ENCODE measurements at regions not wholly inside any gene's neighbourhood (a gene's known extent, or its start where the extent isn't known, plus 50 kb on each side); places are given as distances from the start of the nearest gene placed in this dataset.

DNA sequence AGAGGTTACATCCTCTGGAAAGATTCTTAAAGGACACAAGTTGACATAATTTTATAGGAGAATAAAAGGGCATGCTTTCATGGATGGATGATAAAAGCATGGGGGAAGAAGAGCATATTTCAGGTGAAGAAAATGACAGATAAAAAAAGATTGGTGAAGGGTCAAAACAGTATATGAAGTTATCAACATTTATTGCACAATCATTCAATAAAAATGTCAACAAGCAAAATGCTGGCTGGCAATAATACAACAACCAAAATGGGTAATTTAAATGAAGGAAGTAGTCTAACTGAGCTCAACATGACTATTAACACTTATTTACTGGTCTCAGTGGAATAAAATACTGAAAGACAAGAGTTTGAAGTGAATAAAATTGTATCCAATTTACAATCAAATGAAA is 696.7 kb downstream of the SQOR start:
- no peak for TF ChIP-seq FOSL1 (IDR thresholded peaks at IDR 0.05; ENCODE audit: low read depth)
- TF ChIP-seq RAD21 (IDR thresholded peaks at IDR 0.05; ENCODE audit: low read depth), result no peak
- TF ChIP-seq CBX3 (IDR thresholded peaks at IDR 0.05; ENCODE audit: low read depth), result no peak
- TF ChIP-seq, protein P1, sequence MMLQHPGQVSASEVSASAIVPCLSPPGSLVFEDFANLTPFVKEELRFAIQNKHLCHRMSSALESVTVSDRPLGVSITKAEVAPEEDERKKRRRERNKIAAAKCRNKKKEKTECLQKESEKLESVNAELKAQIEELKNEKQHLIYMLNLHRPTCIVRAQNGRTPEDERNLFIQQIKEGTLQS (IDR thresholded peaks at IDR 0.05), result no peak
- no peak for TF ChIP-seq EZH2phosphoT487 (IDR thresholded peaks at IDR 0.05; ENCODE audit: borderline replicate concordance)
- TF ChIP-seq EGR1 (IDR thresholded peaks at IDR 0.05; ENCODE audit: low read depth), result no peak
- TF ChIP-seq SRF (IDR thresholded peaks at IDR 0.05; ENCODE audit: low read depth), result no peak
- TF ChIP-seq YY1 (IDR thresholded peaks at IDR 0.05; ENCODE audit: extremely low read depth, insufficient replicate concordance, low read depth, low read length), result no peak
- TF ChIP-seq, protein P2, sequence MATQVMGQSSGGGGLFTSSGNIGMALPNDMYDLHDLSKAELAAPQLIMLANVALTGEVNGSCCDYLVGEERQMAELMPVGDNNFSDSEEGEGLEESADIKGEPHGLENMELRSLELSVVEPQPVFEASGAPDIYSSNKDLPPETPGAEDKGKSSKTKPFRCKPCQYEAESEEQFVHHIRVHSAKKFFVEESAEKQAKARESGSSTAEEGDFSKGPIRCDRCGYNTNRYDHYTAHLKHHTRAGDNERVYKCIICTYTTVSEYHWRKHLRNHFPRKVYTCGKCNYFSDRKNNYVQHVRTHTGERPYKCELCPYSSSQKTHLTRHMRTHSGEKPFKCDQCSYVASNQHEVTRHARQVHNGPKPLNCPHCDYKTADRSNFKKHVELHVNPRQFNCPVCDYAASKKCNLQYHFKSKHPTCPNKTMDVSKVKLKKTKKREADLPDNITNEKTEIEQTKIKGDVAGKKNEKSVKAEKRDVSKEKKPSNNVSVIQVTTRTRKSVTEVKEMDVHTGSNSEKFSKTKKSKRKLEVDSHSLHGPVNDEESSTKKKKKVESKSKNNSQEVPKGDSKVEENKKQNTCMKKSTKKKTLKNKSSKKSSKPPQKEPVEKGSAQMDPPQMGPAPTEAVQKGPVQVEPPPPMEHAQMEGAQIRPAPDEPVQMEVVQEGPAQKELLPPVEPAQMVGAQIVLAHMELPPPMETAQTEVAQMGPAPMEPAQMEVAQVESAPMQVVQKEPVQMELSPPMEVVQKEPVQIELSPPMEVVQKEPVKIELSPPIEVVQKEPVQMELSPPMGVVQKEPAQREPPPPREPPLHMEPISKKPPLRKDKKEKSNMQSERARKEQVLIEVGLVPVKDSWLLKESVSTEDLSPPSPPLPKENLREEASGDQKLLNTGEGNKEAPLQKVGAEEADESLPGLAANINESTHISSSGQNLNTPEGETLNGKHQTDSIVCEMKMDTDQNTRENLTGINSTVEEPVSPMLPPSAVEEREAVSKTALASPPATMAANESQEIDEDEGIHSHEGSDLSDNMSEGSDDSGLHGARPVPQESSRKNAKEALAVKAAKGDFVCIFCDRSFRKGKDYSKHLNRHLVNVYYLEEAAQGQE (IDR thresholded peaks at IDR 0.05; ENCODE audit: low read depth), result no peak
- no peak for TF ChIP-seq POLR2AphosphoS5 (IDR thresholded peaks at IDR 0.05; ENCODE audit: low read depth, low read length)
- TF ChIP-seq, protein P3, sequence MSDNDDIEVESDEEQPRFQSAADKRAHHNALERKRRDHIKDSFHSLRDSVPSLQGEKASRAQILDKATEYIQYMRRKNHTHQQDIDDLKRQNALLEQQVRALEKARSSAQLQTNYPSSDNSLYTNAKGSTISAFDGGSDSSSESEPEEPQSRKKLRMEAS (IDR thresholded peaks at IDR 0.05), result no peak
- TF ChIP-seq JUND (IDR thresholded peaks at IDR 0.05), result no peak
- H3K79me2 ChIP-seq (ENCODE audit: insufficient read depth, low read length), result no peaks in the 10 kb centered on the region
- H2AFZ ChIP-seq (ENCODE audit: low read depth, low read length, poor library complexity, severe bottlenecking), result no peak overlapping the region
- no peaks in the 10 kb centered on the region for H3K36me3 ChIP-seq (ENCODE audit: control insufficient read depth in 1 of 2, insufficient read depth in 2 of 2, low read length in 2 of 2)
- no peak overlapping the region for H3K4me3 ChIP-seq (replicated peaks in 1 of 2; ENCODE audit: low read depth in 1 of 2, low read length in 2 of 2)
- H3K27me3 ChIP-seq (ENCODE audit: insufficient read depth, low read length), result no peaks in the 10 kb centered on the region
- RAD21 ChIA-PET (ENCODE audit: low non-redundant PET in 1 of 2, low total read pairs in 2 of 2, uncharacterized antibody in 2 of 2, unreplicated experiment in 2 of 2), result no interaction called here
- H3K9me3 ChIP-seq (ENCODE audit: control insufficient read depth in 1 of 2, insufficient read depth in 1 of 2, low read depth in 1 of 2, low read length in 2 of 2), result peaks cover 2 to 17% of the 10 kb centered on the region in 2 experiments; a peak in 2 of 4 replicates
- POLR2A ChIA-PET, result no interaction called here
- no peak overlapping the region for H3K9ac ChIP-seq (ENCODE audit: low read length)
- BruUV-seq (replicated peaks), result no TSS peak
- CTCF ChIA-PET, result no interaction called here
- H4K20me1 ChIP-seq (ENCODE audit: insufficient read depth), result no peaks in the 10 kb centered on the region
- no peaks in the 10 kb centered on the region for H3K9me2 ChIP-seq (ENCODE audit: insufficient read depth)
- H3K27ac ChIP-seq (ENCODE audit: low read depth, low read length), result no peak overlapping the region
- intact Hi-C loops (cut with micrococcal nuclease), result no loop called here
- H3K4me1 ChIP-seq (ENCODE audit: control insufficient read depth in 1 of 2, insufficient read depth in 2 of 2, low read length in 2 of 2), result no peaks in the 10 kb centered on the region
- DNase-seq (ENCODE audit: low read depth, low spot score) (no peak), ATAC-seq (no peak)
- H3K4me2 ChIP-seq (ENCODE audit: low read length), result no peak overlapping the region

Measured in HCT116 (cell line).